Right lobe of liver (tissue), 4 donors: ENCODE measurements at regions not wholly inside any gene's neighbourhood (a gene's known extent, or its start where the extent isn't known, plus 50 kb on each side); places are given as distances from the start of the nearest gene placed in this dataset.

Experiments used
- CTCF ChIP-seq, 4 donors: fragments of 200-600 bp in 3 of 4; fragments of 450-650 bp in 1 of 4; IDR thresholded peaks; one replicate each; pipeline versions ENCODE4 v1.5.1 to v1.8.0; 2016 to 2022; ENCODE audit warnings: antibody characterized with exemption in 4 of 4, mild to moderate bottlenecking in 2 of 4
- POLR2A ChIP-seq: fragments of 450-650 bp; IDR thresholded peaks from one replicate; pipeline ENCODE4 v1.6.1; 2017; ENCODE audit warnings: antibody characterized with exemption, mild to moderate bottlenecking
- donor health status: DM: no; HTN: no; CAD: no.
- donor health status: DM: no; HTN: no; CAD: no.
- donor health status: DM: no; HTN: yes; CAD: no.

GRCh38 chr20:18977441-18977840 lies 163.9 kb downstream of the SCP2D1 start:
- TF ChIP-seq POLR2A (no peak), CTCF (IDR thresholded peaks at IDR 0.05) (no peak)
